ENCODE measurements at regions not wholly inside any gene's neighbourhood (a gene's known extent, or its start where the extent isn't known, plus 50 kb on each side); places are given as distances from the start of the nearest gene placed in this dataset.

GRCh38 chr17:77649717-77650211 is 308.7 kb upstream of the TNRC6C start:
- no peak for DNase-seq (ENCODE audit: low read depth, low spot score)
- H3K36me3 ChIP-seq (ENCODE audit: control insufficient read depth, insufficient read depth, low read length) = no peaks in the 10 kb centered on the region
- H3K27me3 ChIP-seq (ENCODE audit: control insufficient read depth, insufficient read depth, low read length) = no peaks in the 10 kb centered on the region
- no peak overlapping the region for H3K27ac ChIP-seq (ENCODE audit: low read length)
- H3K4me3 ChIP-seq (ENCODE audit: low read length) = no peak overlapping the region
- H3K4me1 ChIP-seq (ENCODE audit: control insufficient read depth, insufficient read depth, low read length) = peaks cover 1% of the 10 kb centered on the region; the same call in 1 of the 2 replicates
- no CpG with 5 or more reads among the region's 8 CpGs for WGBS (ENCODE audit: insufficient coverage, insufficient read length)
- no peaks in the 10 kb centered on the region; the same call in none of the 2 replicates for H3K9me3 ChIP-seq (ENCODE audit: control insufficient read depth, insufficient read depth, low read length)

- Histone ChIP-seq H3K4me3 (ENCODE audit: low read length) (no peak overlapping the region), H3K4me1 (ENCODE audit: control insufficient read depth, insufficient read depth, low read length) (peaks cover 1% of the 10 kb centered on the region), H3K36me3 (ENCODE audit: control insufficient read depth, insufficient read depth, low read length) (no peaks in the 10 kb centered on the region), H3K27ac (ENCODE audit: low read length) (no peak overlapping the region), H3K9me3 (ENCODE audit: control insufficient read depth, insufficient read depth, low read length) (no peaks in the 10 kb centered on the region; the same call in none of the 2 replicates), H3K27me3 (ENCODE audit: control insufficient read depth, insufficient read depth, low read length) (no peaks in the 10 kb centered on the region)
- DNase-seq (ENCODE audit: low read depth, low spot score) = no peak
- no CpG with 5 or more reads among the region's 4 CpGs for WGBS (ENCODE audit: insufficient coverage, insufficient read length)
Observed at GRCh38 chr17:77651988-77652387, 306.5 kb upstream of the TNRC6C start.

GRCh38 chr17:77654296-77654695 is 304.2 kb upstream of the TNRC6C start:
- H3K4me1 ChIP-seq (ENCODE audit: control insufficient read depth, insufficient read depth, low read length) = peaks cover 1% of the 10 kb centered on the region
- H3K4me3 ChIP-seq (ENCODE audit: low read length) = no peak overlapping the region
- no peaks in the 10 kb centered on the region; the same call in 1 of the 2 replicates for H3K9me3 ChIP-seq (ENCODE audit: control insufficient read depth, insufficient read depth, low read length)
- H3K27ac ChIP-seq (ENCODE audit: low read length) = no peak overlapping the region
- H3K36me3 ChIP-seq (ENCODE audit: control insufficient read depth, insufficient read depth, low read length) = no peaks in the 10 kb centered on the region
- DNase-seq (ENCODE audit: low read depth, low spot score) = no peak
- WGBS (ENCODE audit: insufficient coverage, insufficient read length) = no CpG with 5 or more reads among the region's 5 CpGs
- no peaks in the 10 kb centered on the region for H3K27me3 ChIP-seq (ENCODE audit: control insufficient read depth, insufficient read depth, low read length)

GRCh38 chr17:77654850-77655249 is 303.7 kb upstream of the TNRC6C start:
- Histone ChIP-seq H3K4me3 (ENCODE audit: low read length) (no peak overlapping the region), H3K36me3 (ENCODE audit: control insufficient read depth, insufficient read depth, low read length) (no peaks in the 10 kb centered on the region), H3K27me3 (ENCODE audit: control insufficient read depth, insufficient read depth, low read length) (no peaks in the 10 kb centered on the region), H3K9me3 (ENCODE audit: control insufficient read depth, insufficient read depth, low read length) (no peaks in the 10 kb centered on the region), H3K4me1 (ENCODE audit: control insufficient read depth, insufficient read depth, low read length) (peaks cover 1% of the 10 kb centered on the region), H3K27ac (ENCODE audit: low read length) (no peak overlapping the region)
- WGBS (ENCODE audit: insufficient coverage, insufficient read length) = no CpG with 5 or more reads among the region's 13 CpGs
- DNase-seq (ENCODE audit: low read depth, low spot score) = no peak

- Histone ChIP-seq H3K36me3 (ENCODE audit: control insufficient read depth, insufficient read depth, low read length) (no peaks in the 10 kb centered on the region), H3K27me3 (ENCODE audit: control insufficient read depth, insufficient read depth, low read length) (no peaks in the 10 kb centered on the region), H3K4me1 (ENCODE audit: control insufficient read depth, insufficient read depth, low read length) (peaks cover 1% of the 10 kb centered on the region), H3K4me3 (ENCODE audit: low read length) (no peak overlapping the region), H3K9me3 (ENCODE audit: control insufficient read depth, insufficient read depth, low read length) (no peaks in the 10 kb centered on the region), H3K27ac (ENCODE audit: low read length) (no peak overlapping the region)
- WGBS (ENCODE audit: insufficient coverage, insufficient read length) = no CpG with 5 or more reads among the region's 9 CpGs
- DNase-seq (ENCODE audit: low read depth, low spot score) = no peak
Observed at GRCh38 chr17:77656054-77656453, 302.4 kb upstream of the TNRC6C start.

- no peaks in the 10 kb centered on the region for H3K9me3 ChIP-seq (ENCODE audit: control insufficient read depth, insufficient read depth, low read length)
- H3K4me1 ChIP-seq (ENCODE audit: control insufficient read depth, insufficient read depth, low read length) = peaks cover 1% of the 10 kb centered on the region
- no peaks in the 10 kb centered on the region for H3K36me3 ChIP-seq (ENCODE audit: control insufficient read depth, insufficient read depth, low read length)
- no peak for DNase-seq (ENCODE audit: low read depth, low spot score)
- WGBS (ENCODE audit: insufficient coverage, insufficient read length) = no CpG with 5 or more reads among the region's 6 CpGs
- no peaks in the 10 kb centered on the region for H3K27me3 ChIP-seq (ENCODE audit: control insufficient read depth, insufficient read depth, low read length)
- H3K27ac ChIP-seq (ENCODE audit: low read length) = no peak overlapping the region
- H3K4me3 ChIP-seq (ENCODE audit: low read length) = no peak overlapping the region
Observed at GRCh38 chr17:77657839-77658238, 300.7 kb upstream of the TNRC6C start.

GRCh38 chr17:77660524-77660923 is 298.0 kb upstream of the TNRC6C start:
- Histone ChIP-seq H3K4me3 (ENCODE audit: low read length) (no peak overlapping the region), H3K4me1 (ENCODE audit: control insufficient read depth, insufficient read depth, low read length) (no peaks in the 10 kb centered on the region), H3K27me3 (ENCODE audit: control insufficient read depth, insufficient read depth, low read length) (no peaks in the 10 kb centered on the region), H3K9me3 (ENCODE audit: control insufficient read depth, insufficient read depth, low read length) (no peaks in the 10 kb centered on the region), H3K36me3 (ENCODE audit: control insufficient read depth, insufficient read depth, low read length) (no peaks in the 10 kb centered on the region), H3K27ac (ENCODE audit: low read length) (no peak overlapping the region)
- WGBS (ENCODE audit: insufficient coverage, insufficient read length) = no CpG with 5 or more reads among the region's 4 CpGs
- DNase-seq (ENCODE audit: low read depth, low spot score) = no peak

GRCh38 chr17:77662833-77663232 is 295.7 kb upstream of the TNRC6C start:
- DNase-seq (ENCODE audit: low read depth, low spot score) = no peak
- no CpG with 5 or more reads among the region's 4 CpGs for WGBS (ENCODE audit: insufficient coverage, insufficient read length)
- no peaks in the 10 kb centered on the region for H3K4me1 ChIP-seq (ENCODE audit: control insufficient read depth, insufficient read depth, low read length)
- no peak overlapping the region for H3K27ac ChIP-seq (ENCODE audit: low read length)
- H3K9me3 ChIP-seq (ENCODE audit: control insufficient read depth, insufficient read depth, low read length) = no peaks in the 10 kb centered on the region
- no peaks in the 10 kb centered on the region for H3K27me3 ChIP-seq (ENCODE audit: control insufficient read depth, insufficient read depth, low read length)
- no peaks in the 10 kb centered on the region for H3K36me3 ChIP-seq (ENCODE audit: control insufficient read depth, insufficient read depth, low read length)
- H3K4me3 ChIP-seq (ENCODE audit: low read length) = no peak overlapping the region

GRCh38 chr17:77664097-77664729 is 294.3 kb upstream of the TNRC6C start:
- H3K4me1 ChIP-seq (ENCODE audit: control insufficient read depth, insufficient read depth, low read length) = no peaks in the 10 kb centered on the region
- H3K27me3 ChIP-seq (ENCODE audit: control insufficient read depth, insufficient read depth, low read length) = no peaks in the 10 kb centered on the region
- no peaks in the 10 kb centered on the region for H3K36me3 ChIP-seq (ENCODE audit: control insufficient read depth, insufficient read depth, low read length)
- H3K4me3 ChIP-seq (ENCODE audit: low read length) = no peak overlapping the region
- no peak for DNase-seq (ENCODE audit: low read depth, low spot score)
- no peak overlapping the region for H3K27ac ChIP-seq (ENCODE audit: low read length)
- H3K9me3 ChIP-seq (ENCODE audit: control insufficient read depth, insufficient read depth, low read length) = peaks cover 1% of the 10 kb centered on the region; the same call in 1 of the 2 replicates
- WGBS (ENCODE audit: insufficient coverage, insufficient read length) = no CpG with 5 or more reads among the region's 13 CpGs

- Histone ChIP-seq H3K9me3 (ENCODE audit: control insufficient read depth, insufficient read depth, low read length) (peaks cover 1% of the 10 kb centered on the region; the same call in 1 of the 2 replicates), H3K27me3 (ENCODE audit: control insufficient read depth, insufficient read depth, low read length) (no peaks in the 10 kb centered on the region), H3K27ac (ENCODE audit: low read length) (no peak overlapping the region), H3K36me3 (ENCODE audit: control insufficient read depth, insufficient read depth, low read length) (no peaks in the 10 kb centered on the region), H3K4me3 (ENCODE audit: low read length) (no peak overlapping the region), H3K4me1 (ENCODE audit: control insufficient read depth, insufficient read depth, low read length) (no peaks in the 10 kb centered on the region)
- 100% methylated on average over 1 of the region's 3 CpGs for WGBS (ENCODE audit: insufficient coverage, insufficient read length)
- DNase-seq (ENCODE audit: low read depth, low spot score) = no peak
Observed at GRCh38 chr17:77665833-77666232, 292.7 kb upstream of the TNRC6C start.

- WGBS (ENCODE audit: insufficient coverage, insufficient read length) = no CpG with 5 or more reads among the region's 6 CpGs
- no peak overlapping the region for H3K27ac ChIP-seq (ENCODE audit: low read length)
Observed at GRCh38 chr17:77666462-77666861, 292.0 kb upstream of the TNRC6C start.

More at GRCh38 chr17:77666462-77666861, 292.0 kb upstream of the TNRC6C start:
- Histone ChIP-seq H3K27me3 (ENCODE audit: control insufficient read depth, insufficient read depth, low read length) (no peaks in the 10 kb centered on the region), H3K9me3 (ENCODE audit: control insufficient read depth, insufficient read depth, low read length) (peaks cover 1% of the 10 kb centered on the region; the same call in 1 of the 2 replicates), H3K36me3 (ENCODE audit: control insufficient read depth, insufficient read depth, low read length) (no peaks in the 10 kb centered on the region), H3K4me1 (ENCODE audit: control insufficient read depth, insufficient read depth, low read length) (no peaks in the 10 kb centered on the region), H3K4me3 (ENCODE audit: low read length) (no peak overlapping the region)
- DNase-seq (ENCODE audit: low read depth, low spot score) = no peak

All from iPS DF 6.9 (cell line).